ENCODE measurements at regions not wholly inside any gene's neighbourhood (a gene's known extent, or its start where the extent isn't known, plus 50 kb on each side); places are given as distances from the start of the nearest gene placed in this dataset.

- ChIA-PET CTCF (interaction anchor here (1.4 kb wide), 1 partner anchor 12 kb away, joined by 3 read pairs; no protein-coding TSS in a partner anchor), POLR2A (interaction anchor here (0.6 kb wide), 1 partner anchor 47 kb away, joined by 3 read pairs; no protein-coding TSS in a partner anchor)
- TF ChIP-seq CTCF (IDR thresholded peaks at IDR 0.05; ENCODE audit: low read depth, low read length): no peak
- peaks cover 12% of the 10 kb centered on the region for H3K9me3 ChIP-seq (ENCODE audit: control insufficient read depth, insufficient read depth, low read length)
- H3K27me3 ChIP-seq (ENCODE audit: control insufficient read depth, insufficient read depth, low read length): no peaks in the 10 kb centered on the region
- H3K27ac ChIP-seq (ENCODE audit: low read depth, low read length): no peak overlapping the region
- no peak overlapping the region for H3K4me3 ChIP-seq (ENCODE audit: low read depth, low read length)
- DNase-seq (ENCODE audit: low read depth, low spot score): no peak
Measured at GRCh38 chr17:77513045-77513444, 372.3 kb downstream of the SEC14L1 start.

- H3K4me3 ChIP-seq (ENCODE audit: low read depth, low read length): no peak overlapping the region
- no peak for TF ChIP-seq CTCF (IDR thresholded peaks at IDR 0.05; ENCODE audit: low read depth, low read length)
- ChIA-PET CTCF (no interaction called here), POLR2A (no interaction called here)
- peaks cover 9% of the 10 kb centered on the region for H3K9me3 ChIP-seq (ENCODE audit: control insufficient read depth, insufficient read depth, low read length)
- H3K27ac ChIP-seq (ENCODE audit: low read depth, low read length): no peak overlapping the region
- H3K27me3 ChIP-seq (ENCODE audit: control insufficient read depth, insufficient read depth, low read length): no peaks in the 10 kb centered on the region
- DNase-seq (ENCODE audit: low read depth, low spot score): no peak
Measured at GRCh38 chr17:77515227-77515626, 374.5 kb downstream of the SEC14L1 start.

GRCh38 chr17:77516902-77517301 is 376.1 kb downstream of the SEC14L1 start:
- ChIA-PET CTCF (interaction anchor here (1.5 kb wide), 1 partner anchor 497 kb away, joined by 3 read pairs; no protein-coding TSS in a partner anchor), POLR2A (no interaction called here)
- H3K27ac ChIP-seq (ENCODE audit: low read depth, low read length): no peak overlapping the region
- no peak overlapping the region for H3K4me3 ChIP-seq (ENCODE audit: low read depth, low read length)
- no peak for DNase-seq (ENCODE audit: low read depth, low spot score)
- no peak for TF ChIP-seq CTCF (IDR thresholded peaks at IDR 0.05; ENCODE audit: low read depth, low read length)
- H3K27me3 ChIP-seq (ENCODE audit: control insufficient read depth, insufficient read depth, low read length): no peaks in the 10 kb centered on the region
- peaks cover 5% of the 10 kb centered on the region for H3K9me3 ChIP-seq (ENCODE audit: control insufficient read depth, insufficient read depth, low read length)

GRCh38 chr17:77521076-77521475 is 380.3 kb downstream of the SEC14L1 start:
- peaks cover 9% of the 10 kb centered on the region for H3K9me3 ChIP-seq (ENCODE audit: control insufficient read depth, insufficient read depth, low read length)
- no peak for DNase-seq (ENCODE audit: low read depth, low spot score)
- no peaks in the 10 kb centered on the region for H3K27me3 ChIP-seq (ENCODE audit: control insufficient read depth, insufficient read depth, low read length)
- ChIA-PET CTCF (no interaction called here), POLR2A (no interaction called here)
- H3K27ac ChIP-seq (ENCODE audit: low read depth, low read length): no peak overlapping the region
- H3K4me3 ChIP-seq (ENCODE audit: low read depth, low read length): no peak overlapping the region
- TF ChIP-seq CTCF (IDR thresholded peaks at IDR 0.05; ENCODE audit: low read depth, low read length): no peak

DNA sequence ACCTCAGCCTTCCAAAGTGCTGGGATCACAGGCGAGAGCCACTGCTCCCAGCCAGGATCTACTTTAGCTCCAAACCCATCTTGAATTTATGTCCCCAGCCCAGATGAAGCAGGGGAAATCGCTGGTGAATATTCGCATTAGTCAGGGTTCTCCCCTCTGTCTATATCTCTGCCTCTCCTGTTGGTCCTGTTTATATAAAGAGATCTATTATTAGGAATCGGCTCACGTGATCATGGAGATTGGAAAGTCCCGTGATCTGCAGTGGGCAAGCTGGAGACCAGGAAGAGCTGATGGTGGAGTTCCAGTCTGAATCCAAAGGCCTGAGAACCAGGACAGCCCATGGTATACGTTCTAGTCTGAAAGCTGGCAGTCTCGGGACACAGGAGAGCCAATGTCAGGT is 382.8 kb downstream of the SEC14L1 start:
- DNase-seq (ENCODE audit: low read depth, low spot score): no peak
- ChIA-PET CTCF (interaction anchor here (1.8 kb wide), 1 partner anchor 496 kb away, joined by 4 read pairs; no protein-coding TSS in a partner anchor), POLR2A (no interaction called here)
- H3K27ac ChIP-seq (ENCODE audit: low read depth, low read length): no peak overlapping the region
- H3K9me3 ChIP-seq (ENCODE audit: control insufficient read depth, insufficient read depth, low read length): peaks cover 10% of the 10 kb centered on the region
- H3K27me3 ChIP-seq (ENCODE audit: control insufficient read depth, insufficient read depth, low read length): peaks cover 11% of the 10 kb centered on the region
- no peak for TF ChIP-seq CTCF (IDR thresholded peaks at IDR 0.05; ENCODE audit: low read depth, low read length)
- no peak overlapping the region for H3K4me3 ChIP-seq (ENCODE audit: low read depth, low read length)
